ENCODE measurements at regions not wholly inside any gene's neighbourhood (a gene's known extent, or its start where the extent isn't known, plus 50 kb on each side); places are given as distances from the start of the nearest gene placed in this dataset.
"Not testable (repeated sequence)": the region's sequence is repeated elsewhere in the genome, so short reads cannot be mapped to it uniquely, and the experiment has no call there.

GRCh38 chr4:149986917-149987316 lies 91.3 kb upstream of the DCLK2 start:
- no peak for DNase-seq (ENCODE audit: low read depth)

GRCh38 chr4:149987330-149988086 lies 90.7 kb upstream of the DCLK2 start:
- no peak for DNase-seq (ENCODE audit: low read depth)

GRCh38 chr4:149988087-149988410 lies 90.2 kb upstream of the DCLK2 start:
- no peak for DNase-seq (ENCODE audit: low read depth)

GRCh38 chr4:149993030-149993429 lies 85.2 kb upstream of the DCLK2 start:
- no peak for DNase-seq (ENCODE audit: low read depth)

GRCh38 chr4:149995134-149995756 lies 83.0 kb upstream of the DCLK2 start:
- DNase-seq (ENCODE audit: low read depth): no peak

GRCh38 chr4:149997881-149998421 lies 80.3 kb upstream of the DCLK2 start:
- no peak for DNase-seq (ENCODE audit: low read depth)

- peak; percentile 58 for DNase-seq (ENCODE audit: low read depth)
Observed at GRCh38 chr4:149999485-150000074, 78.7 kb upstream of the DCLK2 start.

GRCh38 chr4:150001815-150002214 lies 76.4 kb upstream of the DCLK2 start:
- no peak for DNase-seq (ENCODE audit: low read depth)

- no peak for DNase-seq (ENCODE audit: low read depth)
Observed at GRCh38 chr4:150002561-150002960, 75.7 kb upstream of the DCLK2 start.

- no peak for DNase-seq (ENCODE audit: low read depth)
Observed at GRCh38 chr4:150004481-150004880, 73.8 kb upstream of the DCLK2 start.

GRCh38 chr4:150005537-150005936 lies 72.7 kb upstream of the DCLK2 start:
- no peak for DNase-seq (ENCODE audit: low read depth)

- no peak for DNase-seq (ENCODE audit: low read depth)
Observed at GRCh38 chr4:150006197-150006596, 72.0 kb upstream of the DCLK2 start.

- DNase-seq (ENCODE audit: low read depth): no peak
Observed at GRCh38 chr4:150007512-150007911, 70.7 kb upstream of the DCLK2 start.

GRCh38 chr4:150008546-150008945 lies 69.7 kb upstream of the DCLK2 start:
- no peak for DNase-seq (ENCODE audit: low read depth)

GRCh38 chr4:150009533-150009932 lies 68.7 kb upstream of the DCLK2 start:
- no peak for DNase-seq (ENCODE audit: low read depth)

- DNase-seq (ENCODE audit: low read depth): no peak
Observed at GRCh38 chr4:150010525-150011126, 67.6 kb upstream of the DCLK2 start.

- DNase-seq (ENCODE audit: low read depth): no peak
Observed at GRCh38 chr4:150012851-150013360, 65.3 kb upstream of the DCLK2 start.

GRCh38 chr4:150015910-150016309 lies 62.3 kb upstream of the DCLK2 start:
- not testable (repeated sequence) for DNase-seq (ENCODE audit: low read depth)

GRCh38 chr4:150016621-150017020 lies 61.6 kb upstream of the DCLK2 start:
- DNase-seq (ENCODE audit: low read depth): not testable (repeated sequence)

GRCh38 chr4:150018257-150018656 lies 60.0 kb upstream of the DCLK2 start:
- DNase-seq (ENCODE audit: low read depth): no peak

- DNase-seq (ENCODE audit: low read depth): no peak
Observed at GRCh38 chr4:150021483-150021882, 56.8 kb upstream of the DCLK2 start.

- DNase-seq (ENCODE audit: low read depth): no peak
Observed at GRCh38 chr4:150023489-150023888, 54.8 kb upstream of the DCLK2 start.

GRCh38 chr4:150026987-150027386 lies 51.3 kb upstream of the DCLK2 start:
- DNase-seq (ENCODE audit: low read depth): not testable (repeated sequence)
